ENCODE measurements at regions not wholly inside any gene's neighbourhood (a gene's known extent, or its start where the extent isn't known, plus 50 kb on each side); places are given as distances from the start of the nearest gene placed in this dataset.

- TF ChIP-seq CTCF (conservative IDR thresholded peaks at IDR 0.05; ENCODE audit: low read length) (no peak), EZH2phosphoT487 (IDR thresholded peaks at IDR 0.05; ENCODE audit: borderline replicate concordance) (no peak)
Measured at GRCh38 chr2:142687075-142687474, 190.4 kb upstream of the KYNU start.

Measured in Loucy (cell line).